RWPE2 (cell line): ENCODE measurements at regions not wholly inside any gene's neighbourhood (a gene's known extent, or its start where the extent isn't known, plus 50 kb on each side); places are given as distances from the start of the nearest gene placed in this dataset.
"Not testable (repeated sequence)": the region's sequence is repeated elsewhere in the genome, so short reads cannot be mapped to it uniquely, and the experiment has no call there.

ENCODE experiments used
- ATAC-seq: fragments of 200-7000 bp; cut with Tn5 transposase; 3 replicates; pipeline ENCODE4 v1.9.1; 2021; ENCODE audit warnings: low read depth
- DNase-seq: peaks from one replicate; pipeline ENCODE4 v3.0.0-alpha.2; 2020; ENCODE audit warnings: low spot score
- H3K27ac ChIP-seq: fragments of 450-650 bp; 2 replicates; pipeline ENCODE4 v1.5.1; 2017; ENCODE audit warnings: mild to moderate bottlenecking; ENCODE audit not compliant: poor library complexity, severe bottlenecking
- H3K27me3 ChIP-seq: fragments of 250-450 bp; sonication (Bioruptor Pico); 2 replicates; pipeline ENCODE4 v1.5.1; 2021; ENCODE audit warnings: mild to moderate bottlenecking, moderate library complexity; ENCODE audit not compliant: insufficient read depth, poor library complexity, severe bottlenecking
- H3K36me3 ChIP-seq: fragments of 250-450 bp; sonication (Bioruptor Pico); 2 replicates; pipeline ENCODE4 v1.5.1; 2020; ENCODE audit warnings: low read depth, mild to moderate bottlenecking, moderate library complexity
- H3K4me1 ChIP-seq: fragments of 250-450 bp; sonication (Bioruptor Pico); 2 replicates; pipeline ENCODE4 v1.5.1; 2021; ENCODE audit warnings: mild to moderate bottlenecking, moderate library complexity; ENCODE audit not compliant: insufficient read depth, poor library complexity, severe bottlenecking
- H3K4me3 ChIP-seq: fragments of 250-450 bp; sonication (Bioruptor Pico); 2 replicates; pipeline ENCODE4 v1.5.1; 2021; ENCODE audit warnings: mild to moderate bottlenecking, moderate library complexity; ENCODE audit not compliant: severe bottlenecking
- H3K9me3 ChIP-seq: fragments of 250-450 bp; sonication (Bioruptor Pico); 2 replicates; pipeline ENCODE4 v1.5.1; 2021; ENCODE audit warnings: mild to moderate bottlenecking, moderate library complexity; ENCODE audit not compliant: severe bottlenecking
- CTCF ChIP-seq: fragments of 450-650 bp; IDR thresholded peaks from one replicate; pipeline ENCODE4 v1.5.1; 2017; ENCODE audit warnings: mild to moderate bottlenecking, moderate library complexity; ENCODE audit not compliant: poor library complexity, severe bottlenecking

DNA sequence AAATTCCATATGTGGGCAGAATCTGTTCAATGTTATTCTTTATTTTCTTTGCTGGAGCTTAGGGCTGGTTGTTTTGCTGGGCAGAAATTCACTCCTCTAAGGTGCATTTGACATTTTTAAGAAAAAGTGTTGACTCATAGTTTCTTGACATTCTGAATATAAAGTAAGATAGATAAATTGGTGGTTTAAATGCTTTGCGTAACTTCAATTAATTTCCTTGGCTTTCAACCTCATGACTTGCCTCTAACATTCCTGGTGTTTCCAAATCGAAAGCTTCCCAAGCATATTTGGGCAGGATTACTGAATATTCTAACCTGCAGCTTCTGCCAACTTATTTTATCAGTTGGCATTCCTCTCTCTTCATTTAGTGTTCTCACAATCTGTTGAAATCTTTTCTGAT, 718.7 kb upstream of the ADGRB3 start:
- no peak for ATAC-seq

GRCh38 chr6:67914419-67914818, 720.7 kb upstream of the ADGRB3 start:
- Histone ChIP-seq H3K27me3 (no peaks in the 10 kb centered on the region), H3K4me3 (no peak overlapping the region), H3K36me3 (no peaks in the 10 kb centered on the region), H3K4me1 (no peaks in the 10 kb centered on the region), H3K27ac (no peak overlapping the region), H3K9me3 (no peaks in the 10 kb centered on the region)
- DNase-seq (no peak), ATAC-seq (no peak)
- TF ChIP-seq CTCF: no peak

More for the DNA sequence above, 718.7 kb upstream of the ADGRB3 start:
- no peak overlapping the region for H3K27ac ChIP-seq
- H3K4me3 ChIP-seq: no peak overlapping the region
- H3K4me1 ChIP-seq: no peaks in the 10 kb centered on the region
- no peaks in the 10 kb centered on the region for H3K9me3 ChIP-seq
- no peak for DNase-seq
- H3K27me3 ChIP-seq: no peaks in the 10 kb centered on the region
- no peak for TF ChIP-seq CTCF
- no peaks in the 10 kb centered on the region for H3K36me3 ChIP-seq

GRCh38 chr6:67909354-67909753, 725.7 kb upstream of the ADGRB3 start:
- TF ChIP-seq CTCF: no peak
- ATAC-seq: no peak

DNA sequence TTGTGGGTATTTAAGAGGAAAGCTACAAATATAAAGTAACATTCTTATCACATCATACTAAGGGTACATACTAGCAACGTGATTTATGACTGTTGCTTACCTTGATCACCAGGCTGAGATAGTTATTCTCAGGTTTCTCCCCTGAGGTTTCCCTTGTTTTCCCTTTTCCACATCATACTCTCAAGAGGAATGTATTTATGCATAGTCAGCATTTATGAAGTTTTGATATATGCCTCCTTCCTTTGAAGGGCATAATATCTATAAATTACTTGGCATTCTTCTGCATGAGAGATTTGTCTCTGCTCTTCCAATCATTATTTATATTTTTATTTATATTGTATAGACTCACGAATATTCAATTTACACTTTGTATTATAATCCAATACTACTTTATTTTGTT, 726.7 kb upstream of the ADGRB3 start:
- TF ChIP-seq CTCF: no peak
- ATAC-seq: no peak

More at GRCh38 chr6:67909354-67909753, 725.7 kb upstream of the ADGRB3 start:
- no peak for DNase-seq
- no peaks in the 10 kb centered on the region for H3K4me1 ChIP-seq
- no peak overlapping the region for H3K4me3 ChIP-seq
- no peak overlapping the region for H3K27ac ChIP-seq
- H3K9me3 ChIP-seq: no peaks in the 10 kb centered on the region
- no peaks in the 10 kb centered on the region for H3K36me3 ChIP-seq
- H3K27me3 ChIP-seq: no peaks in the 10 kb centered on the region

GRCh38 chr6:67904735-67905134, 730.3 kb upstream of the ADGRB3 start:
- H3K4me3 ChIP-seq, H3K9me3 ChIP-seq, DNase-seq, H3K27me3 ChIP-seq, H3K27ac ChIP-seq, ATAC-seq, H3K4me1 ChIP-seq, H3K36me3 ChIP-seq: not testable (repeated sequence)

More for the DNA sequence above, 726.7 kb upstream of the ADGRB3 start:
- DNase-seq: no peak
- Histone ChIP-seq H3K9me3 (no peaks in the 10 kb centered on the region), H3K4me3 (no peak overlapping the region), H3K4me1 (no peaks in the 10 kb centered on the region), H3K27me3 (no peaks in the 10 kb centered on the region), H3K36me3 (no peaks in the 10 kb centered on the region), H3K27ac (no peak overlapping the region)
